ENCODE measurements at regions not wholly inside any gene's neighbourhood (a gene's known extent, or its start where the extent isn't known, plus 50 kb on each side); places are given as distances from the start of the nearest gene placed in this dataset.

DNA sequence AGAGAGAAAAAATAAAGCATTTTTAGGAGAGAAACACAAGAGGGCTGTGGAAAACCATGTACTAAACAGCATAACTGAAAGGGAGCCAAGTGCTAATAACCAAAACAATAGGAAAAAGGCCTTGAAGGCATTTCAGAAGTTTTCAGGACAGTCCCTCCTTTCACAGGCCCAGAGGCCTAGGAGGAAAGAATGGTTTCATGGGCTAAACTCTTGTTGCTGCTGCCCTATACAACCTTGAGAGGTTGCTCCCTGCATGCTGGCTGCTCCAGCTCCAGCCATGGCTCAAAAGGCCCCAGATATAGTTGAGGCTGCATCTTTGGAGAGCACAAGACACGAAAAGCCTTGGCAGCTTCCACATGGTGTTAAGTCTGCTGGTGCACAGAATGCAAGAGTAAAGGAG, 267.4 kb upstream of the LRP1B start:
- no peak for TF ChIP-seq CTCF (IDR thresholded peaks at IDR 0.05)

GRCh38 chr2:142395291-142395690, 264.5 kb upstream of the LRP1B start:
- TF ChIP-seq CTCF (IDR thresholded peaks at IDR 0.05) = no peak

DNA sequence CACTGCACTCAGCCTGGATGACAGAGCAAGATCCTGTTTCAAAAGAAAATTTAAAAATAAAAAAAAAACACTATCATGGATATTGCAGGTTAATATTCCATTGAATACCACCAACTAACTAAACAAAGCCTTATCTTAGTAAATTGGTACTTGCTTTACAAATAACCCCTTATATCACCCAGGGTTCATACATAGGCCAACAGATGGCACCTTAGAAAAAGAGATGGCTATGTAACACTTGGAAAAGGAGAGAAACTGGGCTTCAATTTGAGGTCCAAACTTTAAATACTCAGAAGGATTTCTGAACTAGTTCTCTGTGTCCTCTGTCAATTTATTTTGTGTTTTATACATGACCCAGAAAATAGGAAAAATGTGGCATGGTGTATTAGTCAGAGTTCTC, 249.6 kb upstream of the LRP1B start:
- TF ChIP-seq CTCF (IDR thresholded peaks at IDR 0.05) = no peak

DNA sequence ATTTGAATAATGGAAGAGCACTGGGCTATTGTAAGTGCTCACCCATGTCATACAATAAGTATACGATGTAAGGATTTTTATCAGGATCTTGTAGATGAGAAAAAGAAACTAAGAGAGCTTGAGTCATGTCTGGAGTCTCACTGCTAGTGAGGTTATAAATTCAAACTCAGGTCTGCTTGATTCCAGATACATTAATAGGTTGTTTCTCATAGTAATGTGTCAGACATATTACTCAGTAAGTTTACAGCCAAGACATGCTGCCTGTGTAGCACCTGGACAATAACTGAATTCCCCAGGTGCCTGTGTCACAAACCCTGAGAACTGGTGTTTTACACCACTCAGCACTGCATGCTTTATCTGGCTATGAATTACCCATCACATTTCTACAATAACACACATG, 216.9 kb upstream of the LRP1B start:
- TF ChIP-seq CTCF (IDR thresholded peaks at IDR 0.05) = no peak

DNA sequence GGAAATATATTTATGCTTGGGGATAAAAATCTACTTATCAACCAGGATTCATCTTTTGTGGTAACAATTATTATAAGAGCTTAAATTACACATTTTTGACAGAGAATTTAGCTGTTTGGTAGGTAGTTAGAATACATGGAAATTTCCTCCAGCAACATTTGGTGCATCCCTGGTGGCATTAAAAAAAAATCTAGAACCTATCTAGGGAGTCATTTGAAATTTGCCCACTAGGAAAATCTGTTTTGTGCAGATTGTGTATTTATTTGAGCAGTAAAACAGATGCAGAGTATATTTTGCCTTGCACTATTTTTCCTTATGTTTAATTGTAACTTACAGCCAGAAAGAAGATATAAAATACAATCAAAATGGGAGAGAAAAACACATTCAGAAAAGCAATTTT, 208.4 kb upstream of the LRP1B start:
- no peak for TF ChIP-seq CTCF (IDR thresholded peaks at IDR 0.05)

DNA sequence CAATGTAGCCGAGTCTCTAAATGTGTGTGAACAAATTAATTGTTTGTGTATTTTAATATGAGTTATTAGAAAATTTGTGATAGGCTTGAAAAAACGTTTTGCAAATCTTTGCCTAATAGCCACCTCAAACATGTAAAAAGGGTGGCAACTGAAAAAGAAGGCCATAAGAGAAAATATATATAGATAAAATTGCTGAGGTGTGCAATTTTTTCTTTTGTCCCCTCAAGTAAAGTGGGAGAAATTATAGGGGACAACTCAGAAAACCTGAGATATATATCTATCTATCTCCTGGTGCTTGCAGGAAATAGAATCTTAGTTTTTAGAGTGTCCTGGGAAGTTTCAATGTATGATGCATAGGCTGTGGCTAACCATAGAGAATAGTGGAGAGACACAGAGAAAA, 201.4 kb upstream of the LRP1B start:
- no peak for TF ChIP-seq CTCF (IDR thresholded peaks at IDR 0.05)

GRCh38 chr2:142330458-142330857, 199.6 kb upstream of the LRP1B start:
- no peak for TF ChIP-seq CTCF (IDR thresholded peaks at IDR 0.05)

DNA sequence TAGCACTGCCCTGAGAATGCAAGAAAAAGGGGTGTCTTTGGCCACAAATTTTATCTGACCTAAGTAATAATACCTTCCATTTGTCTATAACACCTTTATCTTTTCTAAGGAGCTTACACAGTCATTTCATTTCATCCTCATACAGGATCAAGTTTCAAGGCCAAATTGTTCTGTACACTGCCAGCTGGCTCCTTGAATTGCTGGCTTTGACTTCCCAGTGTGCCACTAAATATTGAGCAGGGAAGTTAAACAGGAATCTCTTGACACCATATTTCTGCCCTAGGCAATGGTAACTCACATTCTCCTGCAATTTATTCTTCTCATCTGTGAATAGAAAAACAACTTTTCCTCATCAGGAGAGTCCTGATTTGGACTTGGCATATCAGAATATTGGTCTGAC, 195.1 kb upstream of the LRP1B start:
- no peak for TF ChIP-seq CTCF (IDR thresholded peaks at IDR 0.05)

All from LNCAP (cell line).